ENCODE measurements at regions not wholly inside any gene's neighbourhood (a gene's known extent, or its start where the extent isn't known, plus 50 kb on each side); places are given as distances from the start of the nearest gene placed in this dataset.
A peak's percentile ranks its signal among the peaks of the same experiment; 100 is the strongest.

DNA sequence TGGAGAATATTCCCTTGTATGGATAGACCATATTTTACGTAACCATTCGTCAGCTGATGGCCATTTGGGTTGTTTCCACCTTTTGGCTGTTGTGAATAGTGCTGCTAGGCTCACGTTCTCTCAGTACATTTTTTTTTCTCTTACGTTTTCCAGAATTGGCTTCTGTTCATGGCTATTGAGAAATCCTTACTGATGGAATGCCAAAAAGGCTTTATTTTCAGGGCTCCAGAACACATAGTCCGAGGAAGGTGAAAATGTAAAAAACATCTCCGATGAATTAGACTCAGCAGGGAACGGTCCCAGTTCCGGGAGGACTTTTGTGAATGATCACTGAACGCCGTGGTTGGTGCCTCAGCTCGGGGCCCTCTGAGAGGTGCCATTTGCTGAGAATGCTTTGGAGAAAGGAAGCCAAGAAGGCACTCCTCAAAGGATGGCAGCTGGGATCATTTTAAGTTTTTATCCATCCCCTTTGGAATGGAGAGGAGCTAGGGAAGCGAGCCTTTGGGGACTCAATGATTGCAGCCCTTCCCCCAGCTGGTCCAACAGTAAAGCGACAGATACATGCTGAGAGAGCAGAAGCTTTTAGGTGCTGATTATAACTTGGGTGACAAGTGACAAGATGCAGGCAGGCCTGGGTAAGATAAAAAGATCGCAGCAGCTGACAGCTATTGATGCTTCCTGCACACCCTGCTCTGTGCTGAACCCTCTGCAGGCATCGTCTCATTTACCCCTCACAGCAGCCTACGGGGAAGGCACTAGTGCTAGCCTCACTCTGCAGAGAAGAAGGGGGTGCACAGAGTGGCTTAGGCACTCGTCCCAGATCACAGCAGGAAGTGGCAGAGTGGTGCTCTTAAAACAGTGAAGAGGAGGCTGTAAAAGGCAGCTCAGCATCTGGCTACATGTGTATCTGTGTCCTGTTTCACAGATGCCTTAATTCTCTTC is 133.4 kb upstream of the KCNG1 start:
- DNase-seq (ENCODE audit: low read depth) = peak; percentile 86
- H3K4me3 ChIP-seq (ENCODE audit: low read depth, low read length) = no peak overlapping the region
- TF ChIP-seq CTCF (IDR thresholded peaks at IDR 0.05; ENCODE audit: insufficient read depth, low read length) = no peak

- no peak overlapping the region for H3K4me3 ChIP-seq (ENCODE audit: low read depth, low read length)
- TF ChIP-seq CTCF (IDR thresholded peaks at IDR 0.05; ENCODE audit: insufficient read depth, low read length) = no peak
- no peak for DNase-seq (ENCODE audit: low read depth)
Observed at GRCh38 chr20:51154708-51155690, 132.1 kb upstream of the KCNG1 start.

- no peak overlapping the region for H3K4me3 ChIP-seq (ENCODE audit: low read depth, low read length)
- TF ChIP-seq CTCF (IDR thresholded peaks at IDR 0.05; ENCODE audit: insufficient read depth, low read length) = no peak
- no peak for DNase-seq (ENCODE audit: low read depth)
Observed at GRCh38 chr20:51153867-51154707, 131.2 kb upstream of the KCNG1 start.

- TF ChIP-seq CTCF (IDR thresholded peaks at IDR 0.05; ENCODE audit: insufficient read depth, low read length) = no peak
- no peak for DNase-seq (ENCODE audit: low read depth)
- no peak overlapping the region for H3K4me3 ChIP-seq (ENCODE audit: low read depth, low read length)
Observed at GRCh38 chr20:51148941-51149340, 126.0 kb upstream of the KCNG1 start.

- no peak for DNase-seq (ENCODE audit: low read depth)
- H3K4me3 ChIP-seq (ENCODE audit: low read depth, low read length) = no peak overlapping the region
- no peak for TF ChIP-seq CTCF (IDR thresholded peaks at IDR 0.05; ENCODE audit: insufficient read depth, low read length)
Observed at GRCh38 chr20:51144476-51144875, 121.6 kb upstream of the KCNG1 start.

- TF ChIP-seq CTCF (IDR thresholded peaks at IDR 0.05; ENCODE audit: insufficient read depth, low read length) = no peak
- H3K4me3 ChIP-seq (ENCODE audit: low read depth, low read length) = no peak overlapping the region
- no peak for DNase-seq (ENCODE audit: low read depth)
Observed at GRCh38 chr20:51143652-51144051, 120.7 kb upstream of the KCNG1 start.
